GM21526 (cell line): ENCODE measurements at regions not wholly inside any gene's neighbourhood (a gene's known extent, or its start where the extent isn't known, plus 50 kb on each side); places are given as distances from the start of the nearest gene placed in this dataset.
"Not testable (repeated sequence)": the region's sequence is repeated elsewhere in the genome, so short reads cannot be mapped to it uniquely, and the experiment has no call there.

Experiments used
- ATAC-seq: cut with Tn5 transposase; IDR thresholded peaks from one replicate; pipeline ENCODE4 v1.9.1; 2021; ENCODE audit warnings: moderate library complexity; ENCODE audit not compliant: unreplicated experiment, low FRiP score

- ATAC-seq: no peak
Observed at GRCh38 chr9:87195306-87195705, 248.0 kb upstream of the GAS1 start.

GRCh38 chr9:87197349-87198130, 250.2 kb upstream of the GAS1 start:
- no peak for ATAC-seq

GRCh38 chr9:87198716-87199115, 251.4 kb upstream of the GAS1 start:
- ATAC-seq: no peak

DNA sequence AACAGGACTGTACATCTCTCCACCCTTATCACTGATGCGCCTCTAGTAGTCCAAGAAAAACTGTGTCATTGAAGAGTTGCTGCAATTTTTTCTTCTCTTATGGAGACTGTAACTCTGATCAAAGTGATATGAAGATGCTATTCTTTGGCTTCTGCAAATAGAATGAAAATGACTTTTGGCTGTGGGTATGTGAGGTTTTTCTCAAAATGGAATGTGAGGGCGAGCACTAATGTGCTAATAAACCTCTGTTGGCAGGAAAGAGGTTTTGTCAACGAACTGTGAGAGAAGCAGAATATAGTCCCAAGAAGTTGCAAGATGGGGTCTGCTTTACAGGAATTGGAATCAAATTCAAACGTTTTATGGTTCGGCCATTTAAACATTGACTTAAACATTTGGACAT, 252.0 kb upstream of the GAS1 start:
- ATAC-seq: no peak

- no peak for ATAC-seq
Observed at GRCh38 chr9:87199782-87200181, 252.5 kb upstream of the GAS1 start.

GRCh38 chr9:87201351-87201751, 254.0 kb upstream of the GAS1 start:
- ATAC-seq: no peak

- ATAC-seq: no peak
Observed at GRCh38 chr9:87206064-87206661, 258.9 kb upstream of the GAS1 start.

DNA sequence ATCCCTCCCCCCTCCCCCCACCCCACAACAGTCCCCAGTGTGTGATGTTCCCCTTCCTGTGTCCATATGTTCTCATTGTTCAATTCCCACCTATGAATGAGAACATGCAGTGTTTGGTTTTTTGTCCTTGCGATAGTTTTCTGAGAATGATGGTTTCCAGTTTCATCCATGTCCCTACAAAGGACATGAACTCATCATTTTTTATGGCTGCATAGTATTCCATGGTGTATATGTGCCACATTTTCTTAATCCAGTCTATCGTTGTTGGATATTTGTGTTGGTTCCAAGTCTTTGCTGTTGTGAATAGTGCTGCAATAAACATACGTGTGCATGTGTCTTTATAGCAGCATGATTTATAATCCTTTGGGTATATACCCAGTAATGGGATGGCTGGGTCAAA, 263.4 kb upstream of the GAS1 start:
- not testable (repeated sequence) for ATAC-seq

- no peak for ATAC-seq
Observed at GRCh38 chr9:87211669-87212068, 264.4 kb upstream of the GAS1 start.

DNA sequence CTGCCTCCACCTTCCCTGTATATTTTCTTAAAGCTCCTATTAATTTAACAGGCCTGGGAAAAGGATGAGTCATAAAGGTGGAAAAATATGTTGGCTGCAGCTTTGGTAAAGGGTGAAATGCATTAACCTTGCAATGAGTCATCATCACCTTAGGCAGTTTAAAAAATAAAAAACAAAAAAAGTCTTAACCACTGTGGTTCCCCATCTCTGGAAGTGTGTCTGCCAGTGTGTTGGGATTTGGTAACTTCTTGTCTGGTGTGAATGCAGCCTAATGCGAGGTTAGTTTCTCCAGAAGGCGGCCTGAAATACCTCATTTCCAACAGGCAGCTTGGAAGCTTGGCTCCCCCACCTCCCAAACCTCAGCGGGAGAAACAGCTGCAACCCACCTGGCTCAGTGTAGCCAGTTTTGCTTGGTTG, 265.3 kb upstream of the GAS1 start:
- no peak for ATAC-seq

DNA sequence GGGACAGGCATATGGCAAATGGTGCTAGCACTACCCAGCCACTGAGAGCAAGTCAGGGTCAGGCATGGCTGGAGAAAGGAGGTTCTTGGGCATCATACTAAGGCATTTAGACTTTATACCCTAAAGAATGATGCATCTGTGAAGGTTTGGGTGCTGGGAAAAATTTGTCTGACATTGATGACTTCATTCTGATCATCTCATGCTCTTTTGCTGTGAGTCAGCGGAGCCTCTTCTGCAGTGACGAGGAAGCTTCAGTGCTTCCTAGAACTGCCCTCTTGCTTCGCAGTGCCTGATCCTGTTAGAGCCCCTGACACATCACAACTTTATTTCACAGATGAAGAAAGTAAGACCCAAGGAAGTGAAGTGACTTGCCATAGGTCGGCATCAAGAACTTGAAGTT, 266.6 kb upstream of the GAS1 start:
- ATAC-seq: no peak

DNA sequence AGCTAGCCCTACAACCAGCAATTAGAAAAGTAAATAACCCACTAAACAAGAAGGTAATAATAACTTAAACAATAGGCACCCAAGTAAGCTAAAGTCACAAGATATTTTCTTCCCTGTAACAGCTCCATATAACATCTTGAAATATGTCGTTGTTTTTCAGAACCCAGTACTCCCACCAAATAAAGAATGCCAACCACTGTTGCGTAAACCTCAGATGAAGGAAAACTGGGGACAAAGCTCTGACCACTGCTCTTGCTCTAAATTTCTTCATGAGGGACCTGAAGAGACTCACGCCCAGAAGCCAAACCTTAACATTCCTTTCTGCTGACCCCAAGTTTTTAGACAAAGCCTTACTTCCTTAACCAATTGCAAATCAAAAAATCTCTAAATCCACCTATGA, 267.7 kb upstream of the GAS1 start:
- ATAC-seq: no peak

GRCh38 chr9:87216036-87216435, 268.7 kb upstream of the GAS1 start:
- ATAC-seq: no peak

DNA sequence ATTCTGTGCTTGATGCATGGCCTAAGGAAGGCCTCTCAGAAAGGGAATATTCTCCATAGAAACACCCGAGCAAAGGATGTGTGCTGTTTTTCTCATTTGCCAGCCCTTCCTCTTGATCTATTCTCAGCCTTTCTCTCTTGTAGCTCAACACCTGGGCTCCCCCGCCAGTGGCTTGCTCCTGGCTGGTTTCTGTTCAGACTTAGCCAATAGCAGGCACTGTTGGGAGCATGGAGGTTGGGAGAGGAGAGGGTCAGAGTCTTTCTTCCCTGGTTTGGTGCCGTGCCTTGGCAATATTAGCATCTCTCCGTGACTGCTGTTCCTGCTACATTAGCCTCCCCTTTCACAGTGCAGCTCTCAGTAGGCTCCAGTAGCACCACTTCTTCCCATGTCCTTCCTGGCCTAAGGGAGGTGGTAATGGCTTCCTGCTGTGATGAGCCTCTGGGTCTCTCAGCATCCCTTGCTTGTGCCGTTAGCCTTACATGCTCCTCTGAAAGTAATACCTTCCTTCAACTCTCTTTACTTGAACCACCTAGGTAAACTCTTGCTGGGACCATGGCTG, 269.7 kb upstream of the GAS1 start:
- ATAC-seq: no peak

DNA sequence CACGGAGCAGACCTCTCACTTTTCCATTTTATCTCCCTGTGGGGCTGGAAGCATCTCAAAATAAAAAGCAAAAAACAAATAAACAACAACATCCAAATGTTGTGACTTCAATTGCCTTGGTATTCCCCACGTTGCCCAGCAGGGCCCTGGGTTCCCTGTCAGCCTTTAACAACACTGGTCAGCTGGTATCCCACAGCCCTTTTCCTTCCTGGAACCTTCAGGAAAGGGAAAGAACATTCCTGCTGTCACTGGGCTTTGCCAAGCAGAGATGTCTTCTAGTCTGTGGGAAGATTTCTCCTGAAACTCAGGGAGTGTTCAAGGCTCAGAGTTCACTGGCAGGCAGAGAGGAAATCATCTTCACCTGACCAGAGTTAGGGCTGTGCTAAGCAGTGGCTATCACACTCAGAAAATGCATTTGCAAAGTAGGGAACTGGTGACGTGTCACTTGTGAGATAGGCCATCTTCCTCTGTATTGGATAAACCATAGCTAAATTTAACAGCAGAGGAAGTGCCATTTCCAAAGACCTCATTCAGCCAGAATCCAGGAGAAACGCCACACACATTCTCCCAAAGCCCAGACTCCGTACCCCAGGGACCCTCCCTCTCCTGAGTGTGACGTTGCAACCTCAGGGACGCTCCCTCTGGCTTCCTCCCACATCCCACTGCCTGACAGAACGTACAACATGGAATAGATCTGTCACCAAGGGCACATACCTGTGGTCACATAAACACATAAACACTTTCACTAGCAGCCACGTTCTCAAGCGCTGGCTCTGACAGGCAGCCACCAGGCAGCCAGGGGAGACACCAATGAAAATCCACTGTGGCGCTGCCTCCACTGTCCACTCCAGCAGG, 274.0 kb upstream of the DAPK1 start:
- ATAC-seq: no peak

GRCh38 chr9:87226896-87227295, 270.8 kb upstream of the DAPK1 start:
- ATAC-seq: no peak

GRCh38 chr9:87227456-87227855, 270.2 kb upstream of the DAPK1 start:
- ATAC-seq: no peak

DNA sequence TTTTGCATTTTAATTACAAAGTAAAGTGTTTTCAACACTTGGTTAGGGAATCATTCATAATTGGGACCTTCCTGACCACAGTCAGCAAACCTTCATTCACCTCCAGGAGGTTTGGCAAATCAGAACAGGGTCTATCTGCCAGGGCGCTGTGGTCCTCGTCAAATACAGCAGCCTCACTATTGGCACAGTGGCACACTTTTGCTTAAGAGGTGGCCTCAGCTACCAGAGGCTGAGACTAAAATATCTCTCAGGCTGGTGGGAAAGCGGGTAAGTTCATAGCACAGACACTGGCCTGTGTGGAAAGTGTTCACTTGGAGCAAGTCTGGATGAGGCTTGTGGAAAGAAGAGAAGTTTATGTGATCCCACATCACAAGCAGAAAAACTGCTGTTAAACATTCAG, 268.6 kb upstream of the DAPK1 start:
- ATAC-seq: no peak

GRCh38 chr9:87233431-87233830, 264.2 kb upstream of the DAPK1 start:
- ATAC-seq: no peak

GRCh38 chr9:87233899-87234455, 263.7 kb upstream of the DAPK1 start:
- ATAC-seq: no peak

- no peak for ATAC-seq
Observed at GRCh38 chr9:87234854-87235253, 262.8 kb upstream of the DAPK1 start.
